Lung (tissue), 11 donors: ENCODE measurements at regions not wholly inside any gene's neighbourhood (a gene's known extent, or its start where the extent isn't known, plus 50 kb on each side); places are given as distances from the start of the nearest gene placed in this dataset.

Experiments
- ATAC-seq: fragments of 200-7000 bp; cut with Tn5 transposase; one replicate; pipeline ENCODE4 v1.9.1; 2020; ENCODE audit warnings: moderate number of reproducible peaks; ENCODE audit not compliant: insufficient read depth, low FRiP score
- DNase-seq, 3 donors: peaks; one replicate each; pipeline ENCODE4 v3.0.0-alpha.2; 2013 to 2017
- H3K27ac ChIP-seq, 2 donors: one replicate each; pipeline ENCODE4 v1.5.1; 2013; ENCODE audit warnings: mild to moderate bottlenecking in 2 of 2, moderate library complexity in 2 of 2, control low read depth in 1 of 2, inconsistent platforms in 1 of 2, low read depth in 1 of 2, low read length in 1 of 2
- H3K27me3 ChIP-seq, 3 donors: one replicate each; pipeline ENCODE4 v1.5.1; 2013; ENCODE audit warnings: low read length in 2 of 3; ENCODE audit not compliant: control insufficient read depth in 3 of 3, insufficient read depth in 3 of 3
- H3K36me3 ChIP-seq, 4 donors: one replicate each; pipeline ENCODE4 v1.5.1; 2013; ENCODE audit warnings: low read length in 4 of 4, mild to moderate bottlenecking in 1 of 4, moderate library complexity in 1 of 4; ENCODE audit not compliant: control insufficient read depth in 4 of 4, insufficient read depth in 4 of 4
- H3K4me1 ChIP-seq, 5 donors: one replicate each; pipeline ENCODE4 v1.5.1; 2013; ENCODE audit warnings: low read length in 5 of 5, mild to moderate bottlenecking in 2 of 5, moderate library complexity in 1 of 5; ENCODE audit not compliant: control insufficient read depth in 5 of 5, insufficient read depth in 5 of 5
- H3K4me3 ChIP-seq: one replicate; pipeline ENCODE4 v1.5.1; 2013; ENCODE audit warnings: mild to moderate bottlenecking, control low read depth, moderate library complexity
- H3K9ac ChIP-seq, 2 donors: one replicate each; pipeline ENCODE4 v1.5.1; 2013; ENCODE audit warnings: low read length in 2 of 2, control low read depth in 1 of 2; ENCODE audit not compliant: insufficient read depth in 1 of 2
- H3K9me3 ChIP-seq, 4 donors: one replicate each; pipeline ENCODE4 v1.5.1; 2013; ENCODE audit warnings: low read length in 3 of 4, mild to moderate bottlenecking in 1 of 4, moderate library complexity in 1 of 4; ENCODE audit not compliant: control insufficient read depth in 4 of 4, insufficient read depth in 3 of 4
- CTCF ChIP-seq: IDR thresholded peaks from 2 replicates; pipeline ENCODE4 v1.5.1; 2012; ENCODE audit warnings: mild to moderate bottlenecking; ENCODE audit errors: control extremely low read depth, extremely low read depth
- WGBS, 2 donors: extraction: QIAGEN DNeasy Blood & Tissue Kit; methylation state at CpG; one replicate each; pipeline ENCODE4 v1.1.7; 2013; 5-methylcytosine and 5-hydroxymethylcytosine counted together
- donor health status: control.
- donor health status: control.
- donor health status: Bipolar disorder and iron deficiency.
- donor health status: healthy.
- donor health status: DM: yes; HTN: yes; CAD: no.

DNA sequence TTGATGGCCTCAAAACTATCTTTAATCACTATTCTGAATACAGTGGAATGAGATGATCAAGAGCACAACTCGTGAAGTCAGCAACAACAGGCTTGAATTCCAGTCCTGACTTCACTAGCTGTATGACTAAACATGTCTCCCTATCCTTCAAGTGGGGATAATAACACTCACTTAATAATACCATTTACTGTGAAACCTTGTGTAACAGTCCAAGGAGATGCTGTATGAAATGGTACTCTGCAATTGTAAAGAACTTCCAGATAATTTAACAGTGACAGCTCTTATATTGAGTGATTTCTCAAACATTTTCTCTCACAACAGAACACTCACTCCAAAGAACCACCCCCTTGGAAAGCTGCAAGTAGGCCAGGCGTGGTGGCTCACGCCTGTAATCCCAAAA, 823.1 kb downstream of the DIAPH3 start:
- Histone ChIP-seq H3K4me1 (peaks cover 0 to 28% (median 6%) of the 10 kb centered on the region in 5 donors), H3K36me3 (no peaks in the 10 kb centered on the region), H3K9me3 (no peaks in the 10 kb centered on the region), H3K27ac (no peak overlapping the region), H3K9ac (no peak overlapping the region), H3K27me3 (no peaks in the 10 kb centered on the region), H3K4me3 (no peak overlapping the region)
- TF ChIP-seq CTCF: no peak
- no peak for ATAC-seq
- DNase-seq: no peak
- 61% methylated on average over 3 of the region's 3 CpGs for WGBS, 2 donors

GRCh38 chr13:59342400-59342799, 821.3 kb downstream of the DIAPH3 start:
- Histone ChIP-seq H3K4me3 (no peak overlapping the region), H3K27ac (peak overlapping the region in 1 of 2 donors; percentile 9), H3K27me3 (no peaks in the 10 kb centered on the region), H3K36me3 (no peaks in the 10 kb centered on the region), H3K9ac (no peak overlapping the region), H3K4me1 (peaks cover 0 to 32% (median 7%) of the 10 kb centered on the region in 5 donors), H3K9me3 (no peaks in the 10 kb centered on the region)
- DNase-seq (peak in 1 of 3 donors; percentile 52), ATAC-seq (no peak)
- no peak for TF ChIP-seq CTCF
- 64 to 80% methylated on average over 5 of the region's 5 CpGs for WGBS, 2 donors

DNA sequence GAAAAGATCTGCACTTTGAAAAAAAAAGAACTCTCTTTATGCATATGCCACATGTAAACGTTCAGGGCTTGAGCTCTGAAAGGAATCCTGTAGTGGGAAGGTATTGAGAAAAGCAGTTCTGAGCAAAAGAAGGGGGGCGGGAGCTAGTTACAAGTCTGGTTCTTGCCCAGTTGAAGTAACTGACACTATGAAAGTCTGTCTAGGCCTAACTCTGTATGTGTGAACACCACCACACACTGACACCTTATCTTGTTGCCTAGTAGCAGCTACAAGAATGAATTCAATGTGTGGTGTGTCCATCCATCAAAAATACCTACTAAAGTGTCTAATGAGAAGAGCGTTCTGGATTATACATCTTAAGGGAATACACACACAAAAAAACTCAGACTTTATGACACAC, 820.6 kb downstream of the DIAPH3 start:
- ATAC-seq (no peak), DNase-seq (no peak)
- Histone ChIP-seq H3K9me3 (no peaks in the 10 kb centered on the region), H3K4me3 (no peak overlapping the region), H3K27ac (no peak overlapping the region), H3K27me3 (no peaks in the 10 kb centered on the region), H3K36me3 (no peaks in the 10 kb centered on the region), H3K9ac (no peak overlapping the region), H3K4me1 (peaks cover 0 to 32% (median 7%) of the 10 kb centered on the region in 5 donors)
- 67 to 78% methylated on average over 3 of the region's 3 CpGs for WGBS, 2 donors
- no peak for TF ChIP-seq CTCF
